HepG2 (cell line): ENCODE measurements at regions not wholly inside any gene's neighbourhood (a gene's known extent, or its start where the extent isn't known, plus 50 kb on each side); places are given as distances from the start of the nearest gene placed in this dataset.

ENCODE experiments used
- ATAC-seq: fragments of 200-7000 bp; cut with Tn5 transposase; 3 replicates; pipeline ENCODE4 v1.9.1; 2020; ENCODE audit warnings: mild to moderate bottlenecking, moderate library complexity
- BruUV-seq: library from RNA; stranded (reverse); fragments of 400-500 nt; replicated peaks from 2 replicates; lab custom pipeline; 2021; lab: Mats Ljungman, UMichigan
- CTCF ChIA-PET: fragments of 300-600 bp; formaldehyde crosslinking; extraction: SDS; loops from one replicate; lab custom pipeline; 2021; ENCODE audit warnings: low total read pairs, inconsistent platforms, low intra/inter-chr PET ratio; lab: Yijun Ruan, JAX
- POLR2A ChIA-PET: fragments of 350-600 bp; sonication (Branson Sonifier 250); formaldehyde crosslinking; loops from one replicate; lab custom pipeline; 2020; ENCODE audit warnings: antibody characterized with exemption, inconsistent platforms; lab: Yijun Ruan, JAX
- DNase-seq: peaks from one replicate; pipeline ENCODE4 v3.0.0-alpha.2; 2015; ENCODE audit warnings: low spot score
- FAIRE-seq: peaks from 3 replicates; lab custom pipeline; 2011; peaks lifted over from hg19 to GRCh38; lab: Jason Lieb, UNC
- H2AFZ ChIP-seq: one replicate; pipeline ENCODE4 v1.6.1; 2011; ENCODE audit warnings: low read length, inconsistent platforms
- H3K27ac ChIP-seq: fragments of 300-600 bp; 3 replicates; pipeline ENCODE4 v1.8.0; 2011; ENCODE audit warnings: mixed run types, mild to moderate bottlenecking, mixed read lengths, low read length, inconsistent platforms; ENCODE audit not compliant: insufficient read depth; ENCODE audit errors: extremely low read length
- H3K27me3 ChIP-seq, 2 experiments: fragments of 200-600 bp in 1 of 2; 2 replicates in 1 of 2; 3 replicates in 1 of 2; pipeline versions ENCODE4 v1.6.0 to v1.8.0; 2011; ENCODE audit warnings: low read length in 2 of 2, mild to moderate bottlenecking in 2 of 2, moderate library complexity in 2 of 2, inconsistent platforms in 1 of 2; ENCODE audit not compliant: insufficient read depth in 2 of 2, control insufficient read depth in 1 of 2
- H3K36me3 ChIP-seq, 2 experiments: fragments of 200-600 bp in 1 of 2; replicated peaks in 1 of 2; 2 replicates in 1 of 2; 3 replicates in 1 of 2; pipeline versions ENCODE4 v1.5.1 to v1.8.0; 2011; ENCODE audit warnings: low read length in 2 of 2, inconsistent platforms in 1 of 2; ENCODE audit not compliant: insufficient read depth in 2 of 2, control insufficient read depth in 1 of 2
- H3K4me1 ChIP-seq: 2 replicates; pipeline ENCODE4 v1.5.1; 2012; ENCODE audit warnings: low read length, inconsistent platforms; ENCODE audit not compliant: insufficient read depth
- H3K4me2 ChIP-seq: 2 replicates; pipeline ENCODE4 v1.6.0; 2011; ENCODE audit warnings: low read depth, low read length, inconsistent platforms
- H3K4me3 ChIP-seq, 3 experiments: fragments of 200-600 bp in 1 of 3; sonication (generic), shearing (Covaris generic) in 1 of 3; replicated peaks in 1 of 3; 2 replicates each; pipeline ENCODE4 v1.5.1; 2011 to 2016; ENCODE audit warnings: low read length in 3 of 3, inconsistent platforms in 2 of 3, low read depth in 2 of 3, mild to moderate bottlenecking in 2 of 3, control low read depth in 1 of 3, mixed read lengths in 1 of 3; ENCODE audit not compliant: insufficient read depth in 1 of 3
- H3K79me2 ChIP-seq: one replicate; pipeline ENCODE4 v1.6.1; 2011; ENCODE audit warnings: low read length, inconsistent platforms; ENCODE audit not compliant: insufficient read depth
- H3K9ac ChIP-seq: 2 replicates; pipeline ENCODE4 v1.6.0; 2011; ENCODE audit warnings: mild to moderate bottlenecking, low read depth, low read length, inconsistent platforms; ENCODE audit not compliant: insufficient read depth
- H3K9me3 ChIP-seq: 2 replicates; pipeline ENCODE4 v1.5.1; 2012; ENCODE audit warnings: mild to moderate bottlenecking, low read length
- H4K20me1 ChIP-seq: 2 replicates; pipeline ENCODE4 v1.6.0; 2011; ENCODE audit warnings: inconsistent platforms, mild to moderate bottlenecking, low read length, moderate library complexity; ENCODE audit not compliant: insufficient read depth
- HMGA1 ChIP-seq: sonication (generic); formaldehyde crosslinking; conservative IDR thresholded peaks from 2 replicates; pipeline ENCODE4 v1.4.0; 2020; ENCODE audit warnings: missing genetic modification reagents
- MIER3 ChIP-seq: IDR thresholded peaks from 2 replicates; pipeline ENCODE4 v1.6.1; 2016; ENCODE audit warnings: missing compliant biosample characterization, borderline replicate concordance
- RELA ChIP-seq: sonication (generic); formaldehyde crosslinking; IDR thresholded peaks from 2 replicates; pipeline ENCODE4 v1.4.0; 2020; ENCODE audit warnings: missing genetic modification reagents
- ZC3H4 ChIP-seq: sonication (generic); formaldehyde crosslinking; IDR thresholded peaks from 2 replicates; pipeline ENCODE4 v1.4.0; 2020; ENCODE audit warnings: missing genetic modification reagents, borderline replicate concordance
- ZNF773 ChIP-seq: sonication (generic); formaldehyde crosslinking; IDR thresholded peaks from 2 replicates; pipeline ENCODE4 v1.4.0; 2020; ENCODE audit warnings: missing genetic modification reagents, borderline replicate concordance
- WGBS: methylation state at CpG from one replicate; pipeline ENCODE4 v1.1.6; 2017; ENCODE audit warnings: low lambda C conversion rate; 5-methylcytosine and 5-hydroxymethylcytosine counted together
- in situ Hi-C: cut with HindIII; loops from 2 replicates; pipeline ENCODE4 v1.10.0; 2017; ENCODE audit warnings: low pct_unique_long_range_greater_than_20kb; ENCODE audit not compliant: extremely low pct_ligation_motif_present
- intact Hi-C: fragments of 100-400 bp; cut with micrococcal nuclease; formaldehyde crosslinking; loops from one replicate; pipeline ENCODE4 v1.10.0; 2022; ENCODE audit not compliant: unreplicated experiment
- TF ChIP-seq, protein P1 (sequence below): sonication (generic); formaldehyde crosslinking; conservative IDR thresholded peaks from 2 replicates; pipeline ENCODE4 v1.8.0; 2022; ENCODE audit warnings: low read depth, missing genetic modification reagents
- TF ChIP-seq, protein P2 (sequence below): sonication (generic); formaldehyde crosslinking; IDR thresholded peaks from 2 replicates; pipeline ENCODE4 v1.4.0; 2020; ENCODE audit warnings: missing genetic modification reagents
- TF ChIP-seq, protein P3 (sequence below): sonication (generic); formaldehyde crosslinking; IDR thresholded peaks from 2 replicates; pipeline ENCODE4 v1.4.0; 2020; ENCODE audit warnings: missing genetic modification reagents

DNA sequence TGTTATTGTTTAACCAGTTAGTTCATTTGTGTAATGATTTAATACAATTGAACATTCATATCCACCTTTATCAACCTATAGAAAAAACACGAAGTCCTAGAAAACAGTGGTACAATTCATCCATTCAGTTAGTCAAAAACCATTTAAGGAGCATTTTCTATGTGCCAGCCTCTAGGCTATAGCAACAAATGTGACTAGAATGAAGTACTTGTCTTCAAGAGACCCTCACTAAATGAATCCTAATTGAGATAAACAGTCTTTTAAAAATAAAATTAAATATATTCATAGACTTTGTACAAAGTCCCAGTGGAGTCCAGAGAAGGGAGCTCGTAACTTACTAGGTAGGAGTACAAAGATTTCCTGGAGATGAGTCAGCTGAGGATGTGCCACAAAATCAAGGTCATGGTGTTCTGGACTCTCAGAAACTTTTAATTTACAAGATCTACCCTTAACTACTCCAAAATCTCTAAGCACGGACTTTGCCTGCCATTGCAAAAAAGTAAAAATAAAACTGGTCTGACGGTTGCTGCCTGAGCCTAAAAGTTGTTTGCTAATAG lies 430.7 kb upstream of the DCN start (continued):
- TF ChIP-seq, protein P1, sequence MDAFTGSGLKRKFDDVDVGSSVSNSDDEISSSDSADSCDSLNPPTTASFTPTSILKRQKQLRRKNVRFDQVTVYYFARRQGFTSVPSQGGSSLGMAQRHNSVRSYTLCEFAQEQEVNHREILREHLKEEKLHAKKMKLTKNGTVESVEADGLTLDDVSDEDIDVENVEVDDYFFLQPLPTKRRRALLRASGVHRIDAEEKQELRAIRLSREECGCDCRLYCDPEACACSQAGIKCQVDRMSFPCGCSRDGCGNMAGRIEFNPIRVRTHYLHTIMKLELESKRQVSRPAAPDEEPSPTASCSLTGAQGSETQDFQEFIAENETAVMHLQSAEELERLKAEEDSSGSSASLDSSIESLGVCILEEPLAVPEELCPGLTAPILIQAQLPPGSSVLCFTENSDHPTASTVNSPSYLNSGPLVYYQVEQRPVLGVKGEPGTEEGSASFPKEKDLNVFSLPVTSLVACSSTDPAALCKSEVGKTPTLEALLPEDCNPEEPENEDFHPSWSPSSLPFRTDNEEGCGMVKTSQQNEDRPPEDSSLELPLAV (CRISPR knock-in tag), result no peak
- TF ChIP-seq ZC3H4 (CRISPR knock-in tag), result no peak
- no peak for TF ChIP-seq RELA (CRISPR knock-in tag)

DNA sequence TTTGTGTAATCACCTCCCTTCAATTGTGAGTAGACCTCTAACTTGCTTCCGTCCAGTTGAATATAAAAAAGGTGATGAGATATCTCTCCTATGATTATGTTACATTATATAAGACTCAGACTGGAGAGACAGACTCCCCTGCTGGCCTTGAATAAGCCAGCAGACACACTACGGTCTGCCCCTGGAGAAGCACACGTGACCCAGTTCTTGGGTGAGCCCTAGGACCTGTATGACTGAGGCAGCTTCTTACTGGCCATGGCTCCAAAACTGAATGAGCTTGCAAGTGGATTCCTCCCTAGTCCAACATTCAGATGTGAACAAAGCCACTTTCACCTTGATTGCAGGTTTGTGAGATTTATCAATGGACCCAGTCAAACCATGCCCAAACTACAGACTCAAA lies 427.9 kb upstream of the DCN start:
- POLR2A ChIA-PET, result no interaction called here

More for the DNA sequence above, 427.9 kb upstream of the DCN start:
- CTCF ChIA-PET, result no interaction called here
- intact Hi-C loops (no loop called here), in situ Hi-C loops (no loop called here)
- H2AFZ ChIP-seq, result no peak overlapping the region
- no peaks in the 10 kb centered on the region for H4K20me1 ChIP-seq
- H3K4me3 ChIP-seq, result no peak overlapping the region
- FAIRE-seq (no peak), ATAC-seq (no peak), DNase-seq (no peak)
- H3K9ac ChIP-seq, result no peak overlapping the region
- 3% methylated on average over 2 of the region's 3 CpGs for WGBS
- TF ChIP-seq MIER3 (CRISPR knock-in tag), result no peak
- TF ChIP-seq HMGA1, result no peak
- TF ChIP-seq ZNF773 (CRISPR knock-in tag), result no peak
- TF ChIP-seq, protein P2, sequence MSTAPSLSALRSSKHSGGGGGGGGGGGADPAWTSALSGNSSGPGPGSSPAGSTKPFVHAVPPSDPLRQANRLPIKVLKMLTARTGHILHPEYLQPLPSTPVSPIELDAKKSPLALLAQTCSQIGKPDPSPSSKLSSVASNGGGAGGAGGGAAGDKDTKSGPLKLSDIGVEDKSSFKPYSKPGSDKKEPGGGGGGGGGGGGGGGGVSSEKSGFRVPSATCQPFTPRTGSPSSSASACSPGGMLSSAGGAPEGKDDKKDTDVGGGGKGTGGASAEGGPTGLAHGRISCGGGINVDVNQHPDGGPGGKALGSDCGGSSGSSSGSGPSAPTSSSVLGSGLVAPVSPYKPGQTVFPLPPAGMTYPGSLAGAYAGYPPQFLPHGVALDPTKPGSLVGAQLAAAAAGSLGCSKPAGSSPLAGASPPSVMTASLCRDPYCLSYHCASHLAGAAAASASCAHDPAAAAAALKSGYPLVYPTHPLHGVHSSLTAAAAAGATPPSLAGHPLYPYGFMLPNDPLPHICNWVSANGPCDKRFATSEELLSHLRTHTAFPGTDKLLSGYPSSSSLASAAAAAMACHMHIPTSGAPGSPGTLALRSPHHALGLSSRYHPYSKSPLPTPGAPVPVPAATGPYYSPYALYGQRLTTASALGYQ (CRISPR knock-in tag), result no peak
- TF ChIP-seq, protein P3, sequence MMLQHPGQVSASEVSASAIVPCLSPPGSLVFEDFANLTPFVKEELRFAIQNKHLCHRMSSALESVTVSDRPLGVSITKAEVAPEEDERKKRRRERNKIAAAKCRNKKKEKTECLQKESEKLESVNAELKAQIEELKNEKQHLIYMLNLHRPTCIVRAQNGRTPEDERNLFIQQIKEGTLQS (CRISPR knock-in tag), result no peak
- no peaks in the 10 kb centered on the region for H3K9me3 ChIP-seq
- H3K27me3 ChIP-seq, result no peaks in the 10 kb centered on the region
- no peak overlapping the region for H3K27ac ChIP-seq
- BruUV-seq, result no TSS peak
- H3K4me1 ChIP-seq, result no peaks in the 10 kb centered on the region
- no peaks in the 10 kb centered on the region for H3K79me2 ChIP-seq
- no peaks in the 10 kb centered on the region for H3K36me3 ChIP-seq
- no peak overlapping the region for H3K4me2 ChIP-seq
